ENCODE measurements at regions not wholly inside any gene's neighbourhood (a gene's known extent, or its start where the extent isn't known, plus 50 kb on each side); places are given as distances from the start of the nearest gene placed in this dataset.

DNA sequence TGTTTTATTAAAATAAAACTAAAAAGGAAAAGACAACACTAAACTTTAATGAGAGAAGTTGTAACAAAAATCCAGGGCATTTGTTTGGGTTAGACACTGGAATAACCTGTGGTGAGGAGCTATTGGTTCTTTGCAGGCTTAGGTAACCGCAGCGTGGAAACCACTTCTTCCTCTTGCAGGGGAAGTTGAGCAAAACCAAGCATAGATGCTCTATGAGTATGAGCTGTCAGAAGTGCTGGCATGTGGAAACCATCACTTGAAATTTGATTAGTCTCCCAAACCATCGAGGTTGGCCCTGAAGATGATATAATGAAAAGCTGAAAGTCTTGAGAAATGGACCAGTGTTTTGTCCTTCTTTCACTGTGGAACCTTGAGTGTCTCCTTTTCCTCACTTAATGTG, 127.1 kb upstream of the RBMS3 start:
- no peaks in the 10 kb centered on the region for H3K4me1 ChIP-seq (ENCODE audit: control insufficient read depth, extremely low read depth, insufficient read depth, low read length)
- TF ChIP-seq, protein P1, sequence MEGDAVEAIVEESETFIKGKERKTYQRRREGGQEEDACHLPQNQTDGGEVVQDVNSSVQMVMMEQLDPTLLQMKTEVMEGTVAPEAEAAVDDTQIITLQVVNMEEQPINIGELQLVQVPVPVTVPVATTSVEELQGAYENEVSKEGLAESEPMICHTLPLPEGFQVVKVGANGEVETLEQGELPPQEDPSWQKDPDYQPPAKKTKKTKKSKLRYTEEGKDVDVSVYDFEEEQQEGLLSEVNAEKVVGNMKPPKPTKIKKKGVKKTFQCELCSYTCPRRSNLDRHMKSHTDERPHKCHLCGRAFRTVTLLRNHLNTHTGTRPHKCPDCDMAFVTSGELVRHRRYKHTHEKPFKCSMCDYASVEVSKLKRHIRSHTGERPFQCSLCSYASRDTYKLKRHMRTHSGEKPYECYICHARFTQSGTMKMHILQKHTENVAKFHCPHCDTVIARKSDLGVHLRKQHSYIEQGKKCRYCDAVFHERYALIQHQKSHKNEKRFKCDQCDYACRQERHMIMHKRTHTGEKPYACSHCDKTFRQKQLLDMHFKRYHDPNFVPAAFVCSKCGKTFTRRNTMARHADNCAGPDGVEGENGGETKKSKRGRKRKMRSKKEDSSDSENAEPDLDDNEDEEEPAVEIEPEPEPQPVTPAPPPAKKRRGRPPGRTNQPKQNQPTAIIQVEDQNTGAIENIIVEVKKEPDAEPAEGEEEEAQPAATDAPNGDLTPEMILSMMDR (optimal IDR thresholded peaks at IDR 0.05 in 1 of 3, IDR thresholded peaks at IDR 0.05 in 1 of 3, conservative IDR thresholded peaks at IDR 0.05 in 1 of 3; ENCODE audit: extremely low read depth in 1 of 3, insufficient read depth in 2 of 3, low read length in 3 of 3) = no peak
- TF ChIP-seq EZH2 (IDR thresholded peaks at IDR 0.05; ENCODE audit: low read length) = no peak
- dilution Hi-C loops (cut with MboI; ENCODE audit: extremely low pct_ligation_motif_present, low sequenced_read_pairs) = no loop called here
- H3K79me2 ChIP-seq (ENCODE audit: control insufficient read depth, insufficient read depth, low read length) = no peaks in the 10 kb centered on the region
- no peak overlapping the region for H3K4me3 ChIP-seq (ENCODE audit: control insufficient read depth in 2 of 3, extremely low read depth in 1 of 3, insufficient read depth in 2 of 3, low read depth in 1 of 3, low read length in 3 of 3)
- no peaks in the 10 kb centered on the region for H3K9me1 ChIP-seq (ENCODE audit: control insufficient read depth, extremely low read depth, insufficient read depth, low read length)
- H3K36me3 ChIP-seq (ENCODE audit: control insufficient read depth in 2 of 2, extremely low read depth in 1 of 2, insufficient read depth in 2 of 2, low read length in 2 of 2) = no peaks in the 10 kb centered on the region
- H3K27ac ChIP-seq (ENCODE audit: control insufficient read depth, insufficient read depth, low read length) = no peak overlapping the region
- no peak overlapping the region for H3K4me2 ChIP-seq (ENCODE audit: control insufficient read depth, extremely low read depth, insufficient read depth, low read depth, low read length)
- FAIRE-seq (no peak), DNase-seq (ENCODE audit: low read depth, low spot score) (no peak)
- no peaks in the 10 kb centered on the region for H3K9me3 ChIP-seq (ENCODE audit: control insufficient read depth, low read depth, low read length)
- no peaks in the 10 kb centered on the region for H3K27me3 ChIP-seq (ENCODE audit: control insufficient read depth, extremely low read depth, insufficient read depth, low read length)
- H3K9ac ChIP-seq (ENCODE audit: control insufficient read depth, extremely low read depth, insufficient read depth, low read length) = no peak overlapping the region
- no peak overlapping the region for H2AFZ ChIP-seq (ENCODE audit: control insufficient read depth, low read length)
- no peaks in the 10 kb centered on the region for H4K20me1 ChIP-seq (ENCODE audit: control insufficient read depth, extremely low read depth, insufficient read depth, low read length)

DNA sequence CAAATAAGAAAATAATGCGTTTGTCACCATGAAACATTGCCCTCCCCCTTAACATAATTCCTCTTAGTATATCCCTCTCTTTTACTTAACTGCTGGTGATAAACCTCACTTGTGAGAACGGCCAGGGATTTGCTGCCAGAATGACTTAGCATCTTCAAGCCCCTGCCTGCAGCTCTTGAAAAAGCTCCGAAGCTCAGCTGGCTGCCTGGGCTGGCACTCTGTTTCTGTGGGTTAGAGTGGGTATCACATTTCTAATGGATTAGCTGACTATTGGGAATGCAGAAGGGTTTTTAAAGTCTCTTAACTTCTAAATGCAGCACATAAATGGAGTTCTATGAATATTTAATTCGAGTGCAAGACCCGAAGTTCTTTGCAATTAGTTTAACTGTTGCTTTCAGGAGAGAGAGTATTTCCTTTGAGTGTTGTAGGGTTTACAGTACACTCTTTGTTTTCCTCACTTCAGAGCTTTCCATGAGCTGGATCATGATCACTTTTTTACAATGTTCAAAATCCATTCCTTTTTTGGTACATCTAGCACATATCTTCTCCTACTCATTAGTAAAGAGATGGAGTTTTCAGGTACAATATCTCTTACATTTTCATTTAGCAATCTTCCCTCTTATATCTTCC, 124.7 kb upstream of the RBMS3 start:
- no peaks in the 10 kb centered on the region for H3K79me2 ChIP-seq (ENCODE audit: control insufficient read depth, insufficient read depth, low read length)
- H3K36me3 ChIP-seq (ENCODE audit: control insufficient read depth in 2 of 2, extremely low read depth in 1 of 2, insufficient read depth in 2 of 2, low read length in 2 of 2) = no peaks in the 10 kb centered on the region
- H3K27ac ChIP-seq (ENCODE audit: control insufficient read depth, insufficient read depth, low read length) = no peak overlapping the region
- dilution Hi-C loops (cut with MboI; ENCODE audit: extremely low pct_ligation_motif_present, low sequenced_read_pairs) = no loop called here
- no peak for DNase-seq (ENCODE audit: low read depth, low spot score)
- H3K27me3 ChIP-seq (ENCODE audit: control insufficient read depth, extremely low read depth, insufficient read depth, low read length) = no peaks in the 10 kb centered on the region
- no peak overlapping the region for H3K4me3 ChIP-seq (ENCODE audit: control insufficient read depth in 2 of 3, extremely low read depth in 1 of 3, insufficient read depth in 2 of 3, low read depth in 1 of 3, low read length in 3 of 3)
- no peaks in the 10 kb centered on the region for H3K9me3 ChIP-seq (ENCODE audit: control insufficient read depth, low read depth, low read length)
- FAIRE-seq = no peak
- no peaks in the 10 kb centered on the region for H4K20me1 ChIP-seq (ENCODE audit: control insufficient read depth, extremely low read depth, insufficient read depth, low read length)
- TF ChIP-seq, protein P1 (optimal IDR thresholded peaks at IDR 0.05 in 1 of 3, IDR thresholded peaks at IDR 0.05 in 1 of 3, conservative IDR thresholded peaks at IDR 0.05 in 1 of 3; ENCODE audit: extremely low read depth in 1 of 3, insufficient read depth in 2 of 3, low read length in 3 of 3) = no peak
- TF ChIP-seq EZH2 (IDR thresholded peaks at IDR 0.05; ENCODE audit: low read length) = no peak
- no peak overlapping the region for H3K9ac ChIP-seq (ENCODE audit: control insufficient read depth, extremely low read depth, insufficient read depth, low read length)
- H3K9me1 ChIP-seq (ENCODE audit: control insufficient read depth, extremely low read depth, insufficient read depth, low read length) = no peaks in the 10 kb centered on the region
- no peaks in the 10 kb centered on the region for H3K4me1 ChIP-seq (ENCODE audit: control insufficient read depth, extremely low read depth, insufficient read depth, low read length)
- no peak overlapping the region for H2AFZ ChIP-seq (ENCODE audit: control insufficient read depth, low read length)
- no peak overlapping the region for H3K4me2 ChIP-seq (ENCODE audit: control insufficient read depth, extremely low read depth, insufficient read depth, low read depth, low read length)

Data from keratinocyte (primary cell).